ENCODE measurements at regions not wholly inside any gene's neighbourhood (a gene's known extent, or its start where the extent isn't known, plus 50 kb on each side); places are given as distances from the start of the nearest gene placed in this dataset.

- TF ChIP-seq ZKSCAN1 (IDR thresholded peaks at IDR 0.05; ENCODE audit: low read depth, low read length) (no peak), MYC (IDR thresholded peaks at IDR 0.05; ENCODE audit: low read depth, low read length) (no peak), MYC (CRISPR knock-in tag; IDR thresholded peaks at IDR 0.05; ENCODE audit: borderline replicate concordance, low read depth) (no peak), ZNF644 (tag; IDR thresholded peaks at IDR 0.05; ENCODE audit: low read depth) (no peak), TAF1 (IDR thresholded peaks at IDR 0.05; ENCODE audit: control insufficient read depth, extremely low read depth, insufficient read depth, low read length, severe bottlenecking) (no peak), ZNF707 (CRISPR knock-in tag; conservative IDR thresholded peaks at IDR 0.05) (no peak), ZFP36 (IDR thresholded peaks at IDR 0.05; ENCODE audit: low read depth, low read length, partially characterized antibody) (no peak), ZNF184 (CRISPR knock-in tag; IDR thresholded peaks at IDR 0.05) (no peak)
- TF ChIP-seq, protein P1, sequence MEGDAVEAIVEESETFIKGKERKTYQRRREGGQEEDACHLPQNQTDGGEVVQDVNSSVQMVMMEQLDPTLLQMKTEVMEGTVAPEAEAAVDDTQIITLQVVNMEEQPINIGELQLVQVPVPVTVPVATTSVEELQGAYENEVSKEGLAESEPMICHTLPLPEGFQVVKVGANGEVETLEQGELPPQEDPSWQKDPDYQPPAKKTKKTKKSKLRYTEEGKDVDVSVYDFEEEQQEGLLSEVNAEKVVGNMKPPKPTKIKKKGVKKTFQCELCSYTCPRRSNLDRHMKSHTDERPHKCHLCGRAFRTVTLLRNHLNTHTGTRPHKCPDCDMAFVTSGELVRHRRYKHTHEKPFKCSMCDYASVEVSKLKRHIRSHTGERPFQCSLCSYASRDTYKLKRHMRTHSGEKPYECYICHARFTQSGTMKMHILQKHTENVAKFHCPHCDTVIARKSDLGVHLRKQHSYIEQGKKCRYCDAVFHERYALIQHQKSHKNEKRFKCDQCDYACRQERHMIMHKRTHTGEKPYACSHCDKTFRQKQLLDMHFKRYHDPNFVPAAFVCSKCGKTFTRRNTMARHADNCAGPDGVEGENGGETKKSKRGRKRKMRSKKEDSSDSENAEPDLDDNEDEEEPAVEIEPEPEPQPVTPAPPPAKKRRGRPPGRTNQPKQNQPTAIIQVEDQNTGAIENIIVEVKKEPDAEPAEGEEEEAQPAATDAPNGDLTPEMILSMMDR (IDR thresholded peaks at IDR 0.05 in 2 of 3, conservative IDR thresholded peaks at IDR 0.05 in 1 of 3; ENCODE audit: insufficient read depth in 2 of 3, low read depth in 1 of 3, low read length in 3 of 3) = no peak
These were observed 335.6 kb downstream of the EIPR1 start for GRCh38 chr2:3041841-3042600.

Data from K562 (cell line).